ENCODE measurements at regions not wholly inside any gene's neighbourhood (a gene's known extent, or its start where the extent isn't known, plus 50 kb on each side); places are given as distances from the start of the nearest gene placed in this dataset.

GRCh38 chr2:191481305-191482070 is 196.4 kb upstream of the NABP1 start:
- DNase-seq, result no peak

GRCh38 chr2:191483117-191483516 is 194.8 kb upstream of the NABP1 start:
- no peak for ATAC-seq (ENCODE audit: insufficient read depth, low read depth)
- no peaks in the 10 kb centered on the region for H3K4me1 ChIP-seq (ENCODE audit: insufficient read depth, low read length)

More at GRCh38 chr2:191481305-191482070, 196.4 kb upstream of the NABP1 start:
- H3K9me3 ChIP-seq (ENCODE audit: insufficient read depth, low read length, severe bottlenecking), result peaks cover 14% of the 10 kb centered on the region
- H3K27me3 ChIP-seq (ENCODE audit: insufficient read depth, low read length, poor library complexity), result no peaks in the 10 kb centered on the region
- no peaks in the 10 kb centered on the region for H3K79me2 ChIP-seq (ENCODE audit: insufficient read depth, low read length)
- H3K4me1 ChIP-seq (ENCODE audit: insufficient read depth, low read length), result no peaks in the 10 kb centered on the region
- no peak overlapping the region for H3K4me3 ChIP-seq (ENCODE audit: low read depth in 1 of 2, low read length in 2 of 2)
- H3K9ac ChIP-seq (ENCODE audit: low read depth, low read length), result no peak overlapping the region
- H3K4me2 ChIP-seq (ENCODE audit: insufficient read depth, low read length), result no peak overlapping the region
- no peaks in the 10 kb centered on the region for H3K36me3 ChIP-seq (ENCODE audit: insufficient read depth, low read length)
- no peak overlapping the region for H3K27ac ChIP-seq (ENCODE audit: low read length)
- no peaks in the 10 kb centered on the region for H4K20me1 ChIP-seq (ENCODE audit: insufficient read depth, low read length)
- ATAC-seq (ENCODE audit: insufficient read depth, low read depth), result no peak
- H2AFZ ChIP-seq (ENCODE audit: low read depth, low read length), result no peak overlapping the region
- no peak for TF ChIP-seq EZH2 (IDR thresholded peaks at IDR 0.05; ENCODE audit: borderline replicate concordance, low read depth, low read length, severe bottlenecking)
- TF ChIP-seq, protein P1, sequence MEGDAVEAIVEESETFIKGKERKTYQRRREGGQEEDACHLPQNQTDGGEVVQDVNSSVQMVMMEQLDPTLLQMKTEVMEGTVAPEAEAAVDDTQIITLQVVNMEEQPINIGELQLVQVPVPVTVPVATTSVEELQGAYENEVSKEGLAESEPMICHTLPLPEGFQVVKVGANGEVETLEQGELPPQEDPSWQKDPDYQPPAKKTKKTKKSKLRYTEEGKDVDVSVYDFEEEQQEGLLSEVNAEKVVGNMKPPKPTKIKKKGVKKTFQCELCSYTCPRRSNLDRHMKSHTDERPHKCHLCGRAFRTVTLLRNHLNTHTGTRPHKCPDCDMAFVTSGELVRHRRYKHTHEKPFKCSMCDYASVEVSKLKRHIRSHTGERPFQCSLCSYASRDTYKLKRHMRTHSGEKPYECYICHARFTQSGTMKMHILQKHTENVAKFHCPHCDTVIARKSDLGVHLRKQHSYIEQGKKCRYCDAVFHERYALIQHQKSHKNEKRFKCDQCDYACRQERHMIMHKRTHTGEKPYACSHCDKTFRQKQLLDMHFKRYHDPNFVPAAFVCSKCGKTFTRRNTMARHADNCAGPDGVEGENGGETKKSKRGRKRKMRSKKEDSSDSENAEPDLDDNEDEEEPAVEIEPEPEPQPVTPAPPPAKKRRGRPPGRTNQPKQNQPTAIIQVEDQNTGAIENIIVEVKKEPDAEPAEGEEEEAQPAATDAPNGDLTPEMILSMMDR (IDR thresholded peaks at IDR 0.05; ENCODE audit: borderline replicate concordance, extremely low read depth, low read length, poor library complexity, severe bottlenecking), result no peak

GRCh38 chr2:191486584-191487320 is 191.2 kb upstream of the NABP1 start:
- H2AFZ ChIP-seq (ENCODE audit: low read depth, low read length), result no peak overlapping the region
- DNase-seq (no peak), ATAC-seq (ENCODE audit: insufficient read depth, low read depth) (0 out of 3 replicates have a peak, but pooled peaks have one; percentile 31)
- H4K20me1 ChIP-seq (ENCODE audit: insufficient read depth, low read length), result no peaks in the 10 kb centered on the region
- TF ChIP-seq, protein P1 (IDR thresholded peaks at IDR 0.05; ENCODE audit: borderline replicate concordance, extremely low read depth, low read length, poor library complexity, severe bottlenecking), result no peak
- TF ChIP-seq EZH2 (IDR thresholded peaks at IDR 0.05; ENCODE audit: borderline replicate concordance, low read depth, low read length, severe bottlenecking), result no peak
- no peaks in the 10 kb centered on the region for H3K4me1 ChIP-seq (ENCODE audit: insufficient read depth, low read length)
- H3K4me2 ChIP-seq (ENCODE audit: insufficient read depth, low read length), result no peak overlapping the region
- no peaks in the 10 kb centered on the region for H3K79me2 ChIP-seq (ENCODE audit: insufficient read depth, low read length)
- no peaks in the 10 kb centered on the region for H3K36me3 ChIP-seq (ENCODE audit: insufficient read depth, low read length)
- H3K9ac ChIP-seq (ENCODE audit: low read depth, low read length), result no peak overlapping the region
- no peak overlapping the region for H3K4me3 ChIP-seq (ENCODE audit: low read depth in 1 of 2, low read length in 2 of 2)
- H3K27me3 ChIP-seq (ENCODE audit: insufficient read depth, low read length, poor library complexity), result no peaks in the 10 kb centered on the region
- H3K9me3 ChIP-seq (ENCODE audit: insufficient read depth, low read length, severe bottlenecking), result peaks cover 14% of the 10 kb centered on the region
- no peak overlapping the region for H3K27ac ChIP-seq (ENCODE audit: low read length)

More at GRCh38 chr2:191483117-191483516, 194.8 kb upstream of the NABP1 start:
- Histone ChIP-seq H3K79me2 (ENCODE audit: insufficient read depth, low read length) (no peaks in the 10 kb centered on the region), H2AFZ (ENCODE audit: low read depth, low read length) (no peak overlapping the region), H3K9me3 (ENCODE audit: insufficient read depth, low read length, severe bottlenecking) (peaks cover 14% of the 10 kb centered on the region), H3K27me3 (ENCODE audit: insufficient read depth, low read length, poor library complexity) (no peaks in the 10 kb centered on the region), H3K4me2 (ENCODE audit: insufficient read depth, low read length) (no peak overlapping the region), H3K9ac (ENCODE audit: low read depth, low read length) (no peak overlapping the region), H3K36me3 (ENCODE audit: insufficient read depth, low read length) (no peaks in the 10 kb centered on the region), H3K4me3 (ENCODE audit: low read depth in 1 of 2, low read length in 2 of 2) (no peak overlapping the region), H3K27ac (ENCODE audit: low read length) (no peak overlapping the region), H4K20me1 (ENCODE audit: insufficient read depth, low read length) (no peaks in the 10 kb centered on the region)
- TF ChIP-seq, protein P1 (IDR thresholded peaks at IDR 0.05; ENCODE audit: borderline replicate concordance, extremely low read depth, low read length, poor library complexity, severe bottlenecking), result no peak
- TF ChIP-seq EZH2 (IDR thresholded peaks at IDR 0.05; ENCODE audit: borderline replicate concordance, low read depth, low read length, severe bottlenecking), result no peak
- DNase-seq, result no peak
